Glutamatergic neuron (in vitro differentiated cells): ENCODE measurements at regions not wholly inside any gene's neighbourhood (a gene's known extent, or its start where the extent isn't known, plus 50 kb on each side); places are given as distances from the start of the nearest gene placed in this dataset.

Experiments
- DNase-seq: peaks from one replicate; pipeline ENCODE4 v3.0.0; 2022
- H3K27ac Mint-ChIP-seq: one replicate; pipeline ENCODE4 v1.8.0; 2020; ENCODE audit warnings: mild to moderate bottlenecking, mixed read lengths, inconsistent platforms; ENCODE audit not compliant: unreplicated experiment
- H3K27me3 Mint-ChIP-seq: one replicate; pipeline ENCODE4 v1.8.0; 2020; ENCODE audit warnings: mild to moderate bottlenecking, moderate library complexity, mixed read lengths, inconsistent platforms; ENCODE audit not compliant: unreplicated experiment
- H3K36me3 Mint-ChIP-seq: one replicate; pipeline ENCODE4 v1.8.0; 2020; ENCODE audit warnings: mild to moderate bottlenecking, mixed read lengths, inconsistent platforms; ENCODE audit not compliant: unreplicated experiment
- H3K4me1 Mint-ChIP-seq: one replicate; pipeline ENCODE4 v1.8.0; 2020; ENCODE audit warnings: mild to moderate bottlenecking, low read depth, mixed read lengths, inconsistent platforms; ENCODE audit not compliant: unreplicated experiment
- H3K4me3 Mint-ChIP-seq: one replicate; pipeline ENCODE4 v1.8.0; 2020; ENCODE audit warnings: mild to moderate bottlenecking, mixed read lengths, inconsistent platforms; ENCODE audit not compliant: unreplicated experiment
- H3K9me3 Mint-ChIP-seq: one replicate; pipeline ENCODE4 v1.8.0; 2020; ENCODE audit warnings: mild to moderate bottlenecking, moderate library complexity, mixed read lengths, inconsistent platforms; ENCODE audit not compliant: unreplicated experiment
- TF ChIP-seq, protein P1 (sequence below): fragments of 200-600 bp; sonication (generic); IDR thresholded peaks from one replicate; pipeline ENCODE4 v1.5.0; 2021; ENCODE audit not compliant: partially characterized antibody, unreplicated experiment

DNA sequence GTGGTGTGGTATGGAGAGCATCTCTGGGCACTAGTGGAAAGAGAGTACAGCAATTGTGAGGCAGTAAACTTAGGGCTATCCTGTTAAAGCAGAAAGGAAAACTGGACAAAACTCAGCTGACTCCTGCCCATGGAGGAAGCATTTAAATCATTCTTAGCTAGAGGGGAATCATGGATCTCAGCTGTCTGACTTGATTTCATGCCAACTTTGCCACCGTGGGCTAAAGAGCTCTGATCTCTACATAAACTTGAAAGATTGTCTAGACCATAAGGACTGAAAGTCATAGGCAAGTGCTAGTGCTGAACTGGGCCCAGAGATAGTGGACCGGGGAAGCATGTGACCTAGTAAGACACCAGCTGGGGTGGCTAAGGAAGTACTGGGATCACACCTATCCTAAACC lies 651.8 kb downstream of the COL12A1 start:
- Mint-ChIP-seq H3K27me3 (no peaks in the 10 kb centered on the region), H3K4me1 (no peaks in the 10 kb centered on the region), H3K27ac (no peak overlapping the region), H3K4me3 (no peak overlapping the region), H3K36me3 (no peaks in the 10 kb centered on the region), H3K9me3 (no peaks in the 10 kb centered on the region)
- TF ChIP-seq, protein P1, sequence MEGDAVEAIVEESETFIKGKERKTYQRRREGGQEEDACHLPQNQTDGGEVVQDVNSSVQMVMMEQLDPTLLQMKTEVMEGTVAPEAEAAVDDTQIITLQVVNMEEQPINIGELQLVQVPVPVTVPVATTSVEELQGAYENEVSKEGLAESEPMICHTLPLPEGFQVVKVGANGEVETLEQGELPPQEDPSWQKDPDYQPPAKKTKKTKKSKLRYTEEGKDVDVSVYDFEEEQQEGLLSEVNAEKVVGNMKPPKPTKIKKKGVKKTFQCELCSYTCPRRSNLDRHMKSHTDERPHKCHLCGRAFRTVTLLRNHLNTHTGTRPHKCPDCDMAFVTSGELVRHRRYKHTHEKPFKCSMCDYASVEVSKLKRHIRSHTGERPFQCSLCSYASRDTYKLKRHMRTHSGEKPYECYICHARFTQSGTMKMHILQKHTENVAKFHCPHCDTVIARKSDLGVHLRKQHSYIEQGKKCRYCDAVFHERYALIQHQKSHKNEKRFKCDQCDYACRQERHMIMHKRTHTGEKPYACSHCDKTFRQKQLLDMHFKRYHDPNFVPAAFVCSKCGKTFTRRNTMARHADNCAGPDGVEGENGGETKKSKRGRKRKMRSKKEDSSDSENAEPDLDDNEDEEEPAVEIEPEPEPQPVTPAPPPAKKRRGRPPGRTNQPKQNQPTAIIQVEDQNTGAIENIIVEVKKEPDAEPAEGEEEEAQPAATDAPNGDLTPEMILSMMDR, result no peak
- no peak for DNase-seq

DNA sequence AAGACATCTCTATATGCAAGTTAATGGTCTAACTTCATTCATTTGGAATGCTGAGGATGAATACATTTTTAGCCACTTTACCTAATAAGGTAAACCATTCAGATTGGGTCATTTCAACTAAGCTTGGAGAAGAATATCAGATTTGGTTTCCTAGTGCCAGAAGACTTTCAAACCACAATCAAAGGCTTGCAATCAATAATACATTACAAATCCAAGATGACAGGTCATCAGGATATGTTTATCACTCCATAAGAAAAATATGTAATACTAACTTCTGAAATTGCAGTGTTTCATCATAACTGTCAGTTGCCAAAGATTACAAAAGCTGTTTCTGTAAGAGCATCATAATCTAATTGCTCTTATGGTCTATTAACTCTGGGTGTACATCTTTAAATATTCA lies 654.0 kb downstream of the COL12A1 start:
- H3K27me3 Mint-ChIP-seq, result no peaks in the 10 kb centered on the region
- no peaks in the 10 kb centered on the region for H3K4me1 Mint-ChIP-seq
- H3K9me3 Mint-ChIP-seq, result no peaks in the 10 kb centered on the region
- no peak overlapping the region for H3K27ac Mint-ChIP-seq
- no peak overlapping the region for H3K4me3 Mint-ChIP-seq
- DNase-seq, result no peak
- TF ChIP-seq, protein P1, result no peak
- H3K36me3 Mint-ChIP-seq, result no peaks in the 10 kb centered on the region

DNA sequence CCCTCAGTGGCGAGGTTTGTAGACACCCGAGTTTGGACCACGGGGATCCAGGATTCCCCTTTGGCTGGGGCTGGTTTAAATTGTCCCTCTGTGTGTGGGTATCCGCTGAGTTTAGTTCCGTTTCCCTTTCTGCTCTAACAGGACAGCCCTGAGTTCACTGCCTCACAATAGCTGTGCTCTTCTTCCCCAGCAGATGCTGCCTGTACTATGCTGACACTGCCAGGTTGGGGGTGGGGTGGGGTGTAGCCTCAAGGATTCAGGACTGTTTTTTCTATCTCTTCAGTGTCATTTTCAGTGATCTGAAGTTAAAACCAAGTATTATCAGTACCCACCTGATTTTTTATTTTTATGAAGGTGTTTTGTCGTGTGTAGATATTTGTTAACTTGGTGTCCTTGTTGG lies 655.0 kb downstream of the COL12A1 start:
- Mint-ChIP-seq H3K27ac (no peak overlapping the region), H3K4me3 (no peak overlapping the region), H3K4me1 (peaks cover under 1% of the 10 kb centered on the region), H3K27me3 (no peaks in the 10 kb centered on the region), H3K36me3 (no peaks in the 10 kb centered on the region), H3K9me3 (no peaks in the 10 kb centered on the region)
- no peak for DNase-seq
- TF ChIP-seq, protein P1, result no peak

DNA sequence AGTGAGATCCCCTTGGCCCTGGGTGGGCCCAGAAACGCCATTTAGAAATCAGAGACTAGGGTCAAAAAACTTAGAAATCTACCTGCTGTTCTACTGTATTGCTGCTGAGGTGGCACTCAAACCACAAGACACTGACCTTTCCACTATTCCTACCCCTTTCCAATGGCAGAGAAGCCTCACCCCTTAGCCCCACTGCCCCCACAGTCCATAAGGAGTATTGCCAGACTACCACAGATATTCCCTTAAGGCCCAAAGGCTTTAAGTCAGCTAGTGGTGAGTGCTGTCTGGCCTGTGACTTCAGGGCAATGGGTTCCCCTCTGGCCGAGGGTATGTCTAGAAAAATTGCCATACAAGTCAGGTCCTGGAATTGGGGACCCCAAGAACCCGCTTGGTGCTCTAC lies 656.1 kb downstream of the COL12A1 start:
- Mint-ChIP-seq H3K4me3 (no peak overlapping the region), H3K27me3 (no peaks in the 10 kb centered on the region), H3K4me1 (peaks cover 5% of the 10 kb centered on the region), H3K9me3 (no peaks in the 10 kb centered on the region), H3K27ac (no peak overlapping the region), H3K36me3 (no peaks in the 10 kb centered on the region)
- no peak for DNase-seq
- TF ChIP-seq, protein P1, result no peak

DNA sequence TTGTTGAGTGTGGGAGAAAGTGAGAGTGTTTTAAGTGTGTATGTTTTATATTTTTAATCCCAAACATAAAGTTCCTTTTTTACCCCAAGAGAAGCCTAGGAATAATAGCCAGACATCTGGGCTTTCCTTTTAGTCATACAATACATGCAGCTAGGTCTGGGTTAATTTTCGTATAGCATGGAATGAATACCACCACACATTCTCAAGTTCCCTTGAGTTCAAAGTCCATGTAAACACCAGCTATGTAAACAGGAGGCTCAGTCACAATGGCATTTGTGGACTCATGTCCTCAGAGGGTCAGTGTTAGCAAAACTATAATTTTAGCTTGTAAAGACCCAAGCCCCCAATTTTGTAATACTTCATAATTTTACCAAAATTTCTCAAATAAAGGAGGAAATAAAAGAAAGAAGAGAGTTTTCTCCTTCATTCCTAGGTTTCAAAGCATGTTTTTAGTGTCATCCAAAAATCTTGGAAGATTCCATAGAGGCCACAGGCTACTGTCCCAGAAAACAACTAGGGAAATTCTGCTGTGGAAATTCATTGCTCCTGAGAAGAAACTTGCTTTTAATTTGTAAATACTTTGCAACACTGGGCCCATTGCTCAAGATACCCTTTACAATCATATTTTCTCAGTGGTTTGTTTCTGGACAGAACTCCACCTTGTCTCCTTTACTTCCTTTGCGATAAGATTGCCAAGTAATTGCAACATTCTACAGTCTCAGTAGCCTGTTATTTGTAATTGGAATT lies 671.2 kb downstream of the COL12A1 start:
- Mint-ChIP-seq H3K4me3 (no peak overlapping the region), H3K4me1 (no peaks in the 10 kb centered on the region), H3K27ac (no peak overlapping the region), H3K9me3 (no peaks in the 10 kb centered on the region), H3K36me3 (peaks cover 5% of the 10 kb centered on the region), H3K27me3 (no peaks in the 10 kb centered on the region)
- DNase-seq, result no peak
- TF ChIP-seq, protein P1, result no peak
